ENCODE measurements at regions not wholly inside any gene's neighbourhood (a gene's known extent, or its start where the extent isn't known, plus 50 kb on each side); places are given as distances from the start of the nearest gene placed in this dataset.
"Not testable (repeated sequence)": the region's sequence is repeated elsewhere in the genome, so short reads cannot be mapped to it uniquely, and the experiment has no call there.

GRCh38 chr6:88442737-88443136, 276.6 kb upstream of the CNR1 start:
- no peak for DNase-seq (ENCODE audit: low spot score)
- TF ChIP-seq, protein P1, sequence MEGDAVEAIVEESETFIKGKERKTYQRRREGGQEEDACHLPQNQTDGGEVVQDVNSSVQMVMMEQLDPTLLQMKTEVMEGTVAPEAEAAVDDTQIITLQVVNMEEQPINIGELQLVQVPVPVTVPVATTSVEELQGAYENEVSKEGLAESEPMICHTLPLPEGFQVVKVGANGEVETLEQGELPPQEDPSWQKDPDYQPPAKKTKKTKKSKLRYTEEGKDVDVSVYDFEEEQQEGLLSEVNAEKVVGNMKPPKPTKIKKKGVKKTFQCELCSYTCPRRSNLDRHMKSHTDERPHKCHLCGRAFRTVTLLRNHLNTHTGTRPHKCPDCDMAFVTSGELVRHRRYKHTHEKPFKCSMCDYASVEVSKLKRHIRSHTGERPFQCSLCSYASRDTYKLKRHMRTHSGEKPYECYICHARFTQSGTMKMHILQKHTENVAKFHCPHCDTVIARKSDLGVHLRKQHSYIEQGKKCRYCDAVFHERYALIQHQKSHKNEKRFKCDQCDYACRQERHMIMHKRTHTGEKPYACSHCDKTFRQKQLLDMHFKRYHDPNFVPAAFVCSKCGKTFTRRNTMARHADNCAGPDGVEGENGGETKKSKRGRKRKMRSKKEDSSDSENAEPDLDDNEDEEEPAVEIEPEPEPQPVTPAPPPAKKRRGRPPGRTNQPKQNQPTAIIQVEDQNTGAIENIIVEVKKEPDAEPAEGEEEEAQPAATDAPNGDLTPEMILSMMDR (IDR thresholded peaks at IDR 0.05; ENCODE audit: extremely low read depth, missing control alignments) = no peak

DNA sequence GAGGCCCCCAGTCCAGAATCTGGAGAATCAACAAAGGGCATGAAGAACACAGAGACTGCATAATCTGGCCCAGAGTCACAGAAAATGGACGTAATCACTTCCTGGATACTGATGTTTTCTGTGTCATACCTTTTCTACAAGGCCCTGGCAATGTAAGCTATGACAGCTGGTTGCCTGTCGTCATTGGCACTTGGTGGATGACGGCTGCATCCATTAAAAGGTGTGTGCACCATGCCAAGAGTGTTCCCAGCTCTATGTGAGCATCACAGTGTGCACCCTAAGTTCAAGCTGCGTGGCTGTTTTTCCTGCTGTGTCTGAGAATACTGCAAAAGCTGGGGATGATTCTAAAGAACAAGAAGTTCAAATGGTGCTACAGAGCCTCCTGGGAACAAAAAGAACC, 275.2 kb upstream of the CNR1 start:
- DNase-seq (ENCODE audit: low spot score) = no peak
- TF ChIP-seq, protein P1 (IDR thresholded peaks at IDR 0.05; ENCODE audit: extremely low read depth, missing control alignments) = no peak

- no peak for DNase-seq (ENCODE audit: low spot score)
- TF ChIP-seq, protein P1 (IDR thresholded peaks at IDR 0.05; ENCODE audit: extremely low read depth, missing control alignments) = no peak
These were observed 261.9 kb upstream of the CNR1 start for GRCh38 chr6:88428068-88428467.

DNA sequence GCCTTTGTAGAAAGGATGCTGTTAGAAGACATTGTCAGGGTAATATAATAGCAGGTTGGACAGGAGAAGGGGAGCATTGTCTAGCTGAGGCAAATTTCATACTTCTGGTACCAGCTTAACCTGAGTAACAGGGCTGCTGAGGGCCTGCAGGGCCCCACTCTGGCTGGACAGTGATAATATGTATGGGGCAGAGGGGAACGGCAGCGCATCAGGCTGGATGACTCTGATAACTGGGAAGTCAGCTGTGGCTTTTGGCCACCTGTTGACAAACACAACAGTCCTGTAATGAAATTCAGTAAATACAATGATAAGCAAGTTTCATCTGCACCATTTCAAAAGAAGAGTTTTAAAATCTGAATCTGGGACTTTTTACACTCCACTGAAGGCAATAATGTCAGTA, 259.9 kb upstream of the CNR1 start:
- TF ChIP-seq, protein P1 (IDR thresholded peaks at IDR 0.05; ENCODE audit: extremely low read depth, missing control alignments) = no peak
- DNase-seq (ENCODE audit: low spot score) = no peak

DNA sequence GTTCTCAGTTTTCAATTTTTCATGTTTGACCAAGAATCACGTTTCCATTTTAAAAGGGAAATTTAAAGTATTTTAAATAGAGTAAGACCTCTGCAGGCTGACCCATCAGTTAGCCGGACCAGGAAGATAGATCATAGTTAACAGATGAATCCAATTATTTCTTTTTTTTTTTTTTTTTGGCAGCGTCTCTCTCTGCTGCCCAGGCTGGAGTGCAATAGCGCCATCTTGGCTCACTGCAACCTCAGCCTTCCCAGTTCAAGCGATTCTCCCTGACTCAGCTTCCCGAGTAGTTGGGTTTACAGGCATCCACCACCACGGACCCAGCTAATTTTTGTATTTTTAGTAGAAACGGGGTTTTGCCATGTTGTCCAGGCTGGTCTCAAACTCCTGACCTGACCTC, 256.7 kb upstream of the CNR1 start:
- DNase-seq (ENCODE audit: low spot score) = no peak

DNA sequence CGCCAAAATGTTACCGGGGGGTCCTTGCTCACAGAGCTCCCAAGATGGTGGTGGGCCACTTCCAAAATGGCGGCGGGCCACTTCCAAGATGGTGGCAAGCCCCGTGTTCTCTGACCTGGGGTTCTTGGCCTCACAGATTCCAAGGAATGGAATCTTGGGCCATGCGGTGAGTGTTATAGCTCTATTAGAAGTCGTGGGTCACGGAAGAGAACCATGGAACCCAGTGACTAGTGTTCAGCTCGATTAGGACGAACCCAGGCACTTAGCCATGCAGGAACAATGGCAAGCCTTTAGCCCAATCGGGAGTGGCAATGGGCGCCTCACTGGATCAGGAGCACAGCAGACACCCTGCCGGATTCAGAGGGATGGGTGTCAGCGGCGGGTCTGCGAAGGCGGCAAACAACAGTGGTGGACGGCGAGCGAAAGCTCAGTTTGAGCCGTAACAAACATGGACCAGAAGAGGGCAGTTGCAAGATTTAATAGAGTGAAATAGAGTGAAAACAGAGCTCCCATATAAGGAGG, 254.9 kb upstream of the CNR1 start:
- DNase-seq (ENCODE audit: low spot score) = not testable (repeated sequence)

More for the DNA sequence above, 256.7 kb upstream of the CNR1 start:
- TF ChIP-seq, protein P1 (IDR thresholded peaks at IDR 0.05; ENCODE audit: extremely low read depth, missing control alignments) = no peak

DNA sequence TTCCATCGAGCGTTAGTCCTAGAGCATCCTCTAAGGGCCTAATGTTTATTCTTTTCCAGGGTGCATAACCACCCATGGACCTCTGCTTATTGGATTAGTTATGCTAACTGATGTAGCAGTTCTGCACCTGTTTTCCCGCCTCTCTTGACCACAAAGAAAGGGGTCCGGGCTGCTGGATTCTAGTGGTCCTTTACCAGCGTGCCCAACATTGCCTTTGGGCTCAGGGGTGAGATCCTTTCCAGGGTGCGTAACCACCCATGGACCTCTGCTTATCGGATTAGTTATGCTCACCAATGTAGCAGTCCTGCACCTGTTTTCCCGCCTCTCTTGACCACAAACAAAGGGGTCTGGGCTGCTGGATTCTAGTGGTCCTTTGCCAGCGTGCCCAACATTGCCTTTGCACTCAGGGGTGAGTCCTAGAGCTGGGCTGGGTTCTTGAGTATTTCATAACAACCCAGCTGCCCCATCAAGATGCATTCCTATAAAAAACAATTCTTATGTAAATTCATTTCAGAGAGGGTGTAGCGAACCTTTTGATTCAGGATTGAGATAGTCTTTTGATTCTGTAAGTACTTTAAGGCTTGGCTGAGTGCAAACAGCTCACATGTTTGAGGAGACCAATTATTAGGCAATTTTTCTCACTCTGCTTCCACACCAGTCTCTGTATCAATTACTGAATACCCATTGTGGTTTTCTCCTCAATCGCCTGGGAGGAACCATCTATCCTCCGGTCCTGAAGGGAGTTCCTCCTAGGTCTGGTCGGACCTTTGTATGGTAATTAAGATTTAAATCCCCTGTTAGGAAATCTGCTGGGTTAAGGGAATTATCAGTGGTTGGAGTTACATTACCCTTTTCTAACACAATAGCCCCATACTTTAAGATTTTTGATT, 253.0 kb upstream of the CNR1 start:
- not testable (repeated sequence) for DNase-seq (ENCODE audit: low spot score)

DNA sequence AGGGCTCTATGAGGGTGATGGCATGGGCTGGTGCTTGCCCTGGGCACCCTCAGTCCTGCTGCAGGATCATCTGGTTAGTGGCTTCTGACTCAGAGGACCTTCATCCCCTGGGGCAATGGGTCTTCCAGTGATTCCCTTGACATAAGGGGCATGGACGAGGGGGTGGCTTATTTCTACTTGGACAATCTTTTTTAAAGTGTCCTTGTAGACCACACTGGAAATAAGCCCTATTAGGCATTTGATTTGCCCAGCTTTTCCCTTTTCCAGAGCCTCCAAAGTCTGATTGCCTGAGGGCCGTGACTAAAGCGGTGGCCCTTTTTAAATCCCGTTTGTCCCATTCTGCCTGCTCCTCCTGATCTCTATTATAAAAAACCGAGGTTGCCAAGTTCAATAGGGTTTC, 251.2 kb upstream of the CNR1 start:
- not testable (repeated sequence) for DNase-seq (ENCODE audit: low spot score)

DNA sequence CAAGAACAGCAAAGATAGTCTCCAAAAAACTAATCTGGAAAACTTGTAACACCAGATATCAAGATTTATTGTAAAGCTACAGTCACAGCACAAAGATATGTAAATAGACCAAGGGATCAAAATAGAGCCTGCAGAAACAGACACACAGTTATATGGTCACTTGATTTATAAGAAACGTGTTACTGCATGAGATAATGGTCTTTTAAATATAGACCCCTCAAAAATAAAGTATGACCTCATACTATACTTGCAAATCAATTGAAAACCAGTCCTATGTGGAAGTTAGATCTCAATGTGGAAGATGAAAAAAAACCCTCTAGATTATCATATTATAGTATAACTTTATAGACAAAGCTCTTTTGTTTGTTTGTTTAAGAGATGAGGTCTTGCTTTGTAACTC, 247.3 kb upstream of the CNR1 start:
- TF ChIP-seq, protein P1 (IDR thresholded peaks at IDR 0.05; ENCODE audit: extremely low read depth, missing control alignments) = no peak
- DNase-seq (ENCODE audit: low spot score) = no peak

GRCh38 chr6:88408355-88408754, 242.2 kb upstream of the CNR1 start:
- not testable (repeated sequence) for DNase-seq (ENCODE audit: low spot score)

DNA sequence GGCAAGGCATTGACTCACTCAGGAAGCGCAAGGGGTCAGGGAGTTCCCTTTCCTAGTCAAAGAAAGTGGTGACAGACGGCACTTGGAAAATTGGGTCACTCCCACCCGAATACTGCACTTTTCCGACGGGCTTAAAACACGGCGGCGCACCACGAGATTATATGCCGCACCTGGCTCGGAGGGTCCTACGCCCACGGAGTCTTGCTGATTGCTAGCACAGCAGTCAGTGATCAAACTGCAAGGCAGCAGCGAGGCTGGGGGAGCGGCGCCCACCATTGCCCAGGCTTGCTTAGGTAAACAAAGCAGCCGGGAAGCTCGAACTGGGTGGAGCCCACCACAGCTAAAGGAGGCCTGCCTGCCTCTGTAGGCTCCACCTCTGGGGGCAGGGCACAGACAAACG, 240.5 kb upstream of the CNR1 start:
- DNase-seq (ENCODE audit: low spot score) = not testable (repeated sequence)
